IMR-90 (cell line): ENCODE measurements at regions not wholly inside any gene's neighbourhood (a gene's known extent, or its start where the extent isn't known, plus 50 kb on each side); places are given as distances from the start of the nearest gene placed in this dataset.

ENCODE experiments used
- ATAC-seq: fragments of 200-7000 bp; cut with Tn5 transposase; 2 replicates; pipeline ENCODE4 v1.9.1; 2020; ENCODE audit warnings: low read depth, mild to moderate bottlenecking, moderate library complexity
- BruUV-seq: library from RNA; stranded (reverse); fragments of 400-500 nt; replicated peaks from 2 replicates; lab custom pipeline; 2021; lab: Mats Ljungman, UMichigan
- CTCF ChIA-PET: fragments of 300-600 bp; formaldehyde crosslinking; extraction: SDS; loops from one replicate; lab custom pipeline; 2021; ENCODE audit warnings: antibody characterized with exemption; lab: Yijun Ruan, JAX
- POLR2A ChIA-PET: fragments of 300-600 bp; sonication (Branson Sonifier 250); formaldehyde crosslinking; loops from one replicate; lab custom pipeline; 2022; ENCODE audit warnings: antibody characterized with exemption; ENCODE audit not compliant: unreplicated experiment; lab: Charles Lee
- DNase-seq: peaks from one replicate; pipeline ENCODE4 v3.0.0; 2013
- H2AFZ ChIP-seq: replicated peaks from 2 replicates; pipeline ENCODE3; 2013; ENCODE audit warnings: low read length, mild to moderate bottlenecking; ENCODE audit not compliant: poor library complexity
- H2AK5ac ChIP-seq: 2 replicates; pipeline ENCODE4 v1.6.1; 2013; ENCODE audit warnings: low read depth, low read length, inconsistent platforms
- H2AK9ac ChIP-seq: replicated peaks from 2 replicates; pipeline ENCODE3; 2013; ENCODE audit warnings: mild to moderate bottlenecking, low read depth, low read length, moderate library complexity; ENCODE audit not compliant: poor library complexity
- H2BK120ac ChIP-seq: 2 replicates; pipeline ENCODE4 v1.6.1; 2013; ENCODE audit warnings: low read depth, low read length, inconsistent platforms
- H2BK15ac ChIP-seq: 3 replicates; pipeline ENCODE4 v1.6.1; 2013; ENCODE audit warnings: low read depth, low read length, inconsistent platforms
- H2BK20ac ChIP-seq: 2 replicates; pipeline ENCODE4 v1.6.1; 2013; ENCODE audit warnings: low read depth, mild to moderate bottlenecking, inconsistent platforms, low read length, moderate library complexity
- H2BK5ac ChIP-seq: 2 replicates; pipeline ENCODE4 v1.6.1; 2013; ENCODE audit warnings: mild to moderate bottlenecking, low read depth, low read length, inconsistent platforms; ENCODE audit not compliant: poor library complexity, severe bottlenecking
- H3K14ac ChIP-seq: replicated peaks from 2 replicates; pipeline ENCODE4 v1.6.1; 2013; ENCODE audit warnings: low read depth, low read length, inconsistent platforms
- H3K18ac ChIP-seq: 2 replicates; pipeline ENCODE4 v1.6.1; 2013; ENCODE audit warnings: low read depth, low read length, control low read depth
- H3K23ac ChIP-seq: 2 replicates; pipeline ENCODE4 v1.6.1; 2013; ENCODE audit warnings: low read depth, low read length, inconsistent platforms
- H3K27ac ChIP-seq: 2 replicates; pipeline ENCODE4 v1.5.1; 2013; ENCODE audit warnings: mild to moderate bottlenecking, control low read depth, low read length; ENCODE audit not compliant: insufficient read depth
- H3K27me3 ChIP-seq: 2 replicates; pipeline ENCODE4 v1.6.1; 2013; ENCODE audit warnings: low read length; ENCODE audit not compliant: control insufficient read depth, insufficient read depth
- H3K36me3 ChIP-seq: 2 replicates; pipeline ENCODE4 v1.6.1; 2013; ENCODE audit warnings: low read length, mixed read lengths; ENCODE audit not compliant: control insufficient read depth, insufficient read depth
- H3K4ac ChIP-seq: 2 replicates; pipeline ENCODE4 v1.6.1; 2013; ENCODE audit warnings: low read depth, low read length, inconsistent platforms
- H3K4me1 ChIP-seq: 2 replicates; pipeline ENCODE4 v1.6.1; 2013; ENCODE audit warnings: low read length, mixed read lengths; ENCODE audit not compliant: control insufficient read depth, insufficient read depth
- H3K4me2 ChIP-seq: 2 replicates; pipeline ENCODE4 v1.6.1; 2013; ENCODE audit warnings: low read depth, mild to moderate bottlenecking, control low read depth, low read length, moderate library complexity
- H3K4me3 ChIP-seq: 2 replicates; pipeline ENCODE4 v1.5.1; 2013; ENCODE audit warnings: low read depth, mild to moderate bottlenecking, control low read depth, low read length, moderate library complexity; ENCODE audit not compliant: insufficient read depth
- H3K56ac ChIP-seq: 2 replicates; pipeline ENCODE4 v1.6.1; 2013; ENCODE audit warnings: low read length, inconsistent platforms; ENCODE audit not compliant: insufficient read depth; ENCODE audit errors: extremely low read depth
- H3K79me1 ChIP-seq, 2 experiments: 2 replicates each; pipeline ENCODE4 v1.6.1; 2013; ENCODE audit warnings: low read length in 2 of 2, inconsistent platforms in 1 of 2, low read depth in 1 of 2
- H3K9ac ChIP-seq: 2 replicates; pipeline ENCODE4 v1.6.1; 2013; ENCODE audit warnings: low read depth, low read length, control low read depth
- H3K9me1 ChIP-seq: 2 replicates; pipeline ENCODE4 v1.6.1; 2013; ENCODE audit warnings: low read length, inconsistent platforms; ENCODE audit not compliant: insufficient read depth
- H3K9me3 ChIP-seq: 2 replicates; pipeline ENCODE4 v1.6.1; 2013; ENCODE audit warnings: low read length; ENCODE audit not compliant: control insufficient read depth, insufficient read depth
- H4K20me1 ChIP-seq: 2 replicates; pipeline ENCODE4 v1.6.1; 2013; ENCODE audit warnings: low read length, inconsistent platforms; ENCODE audit not compliant: insufficient read depth
- H4K5ac ChIP-seq: 2 replicates; pipeline ENCODE4 v1.6.1; 2013; ENCODE audit warnings: mild to moderate bottlenecking, low read depth, low read length, control low read depth
- H4K8ac ChIP-seq, 2 experiments: 2 replicates each; pipeline ENCODE4 v1.6.1; 2013; ENCODE audit warnings: low read depth in 2 of 2, low read length in 2 of 2, control low read depth in 1 of 2, inconsistent platforms in 1 of 2
- H4K91ac ChIP-seq: 2 replicates; pipeline ENCODE4 v1.6.1; 2013; ENCODE audit warnings: low read depth, low read length, inconsistent platforms; ENCODE audit not compliant: insufficient read depth
- BHLHE40 ChIP-seq: fragments of 150-350 bp; IDR thresholded peaks from 2 replicates; pipeline ENCODE4 v1.6.1; 2016; ENCODE audit warnings: mild to moderate bottlenecking, low read depth, low read length
- CEBPB ChIP-seq: IDR thresholded peaks from 2 replicates; pipeline ENCODE4 v1.6.1; 2012; ENCODE audit warnings: low read depth, low read length, improper control_type of control experiment
- CHD1 ChIP-seq: IDR thresholded peaks from 2 replicates; pipeline ENCODE4 v1.6.1; 2012; ENCODE audit warnings: low read depth, low read length, improper control_type of control experiment
- CTCF ChIP-seq: conservative IDR thresholded peaks from 2 replicates; pipeline ENCODE4 v1.5.1; 2012; ENCODE audit warnings: mild to moderate bottlenecking, low read depth, low read length, improper control_type of control experiment
- ELK1 ChIP-seq: fragments of 150-350 bp; IDR thresholded peaks from 2 replicates; pipeline ENCODE4 v1.6.1; 2016; ENCODE audit warnings: low read depth, mild to moderate bottlenecking, low read length, moderate library complexity, borderline replicate concordance
- FOS ChIP-seq: fragments of 150-350 bp; IDR thresholded peaks from 2 replicates; pipeline ENCODE4 v1.6.1; 2016; ENCODE audit warnings: low read depth, low read length
- MAZ ChIP-seq: IDR thresholded peaks from 2 replicates; pipeline ENCODE4 v1.6.1; 2012; ENCODE audit warnings: low read depth, mild to moderate bottlenecking, low read length, improper control_type of control experiment, moderate library complexity, borderline replicate concordance
- MXI1 ChIP-seq: IDR thresholded peaks from 2 replicates; pipeline ENCODE4 v1.6.1; 2012; ENCODE audit warnings: low read depth, mild to moderate bottlenecking, low read length, moderate library complexity, borderline replicate concordance
- POLR2A ChIP-seq: IDR thresholded peaks from 2 replicates; pipeline ENCODE4 v1.6.1; 2012; ENCODE audit warnings: mild to moderate bottlenecking, low read depth, low read length
- RCOR1 ChIP-seq: IDR thresholded peaks from 2 replicates; pipeline ENCODE4 v1.6.1; 2012; ENCODE audit warnings: mild to moderate bottlenecking, low read length, improper control_type of control experiment; ENCODE audit not compliant: insufficient replicate concordance
- RFX5 ChIP-seq: IDR thresholded peaks from 2 replicates; pipeline ENCODE4 v1.8.0; 2012; ENCODE audit warnings: low read depth, mild to moderate bottlenecking, low read length, moderate library complexity
- SMC3 ChIP-seq: fragments of 150-350 bp; IDR thresholded peaks from 2 replicates; pipeline ENCODE4 v1.6.1; 2016; ENCODE audit warnings: low read depth, mild to moderate bottlenecking, antibody characterized with exemption, low read length, moderate library complexity
- WGBS, 2 experiments: methylation state at CpG; one replicate each; pipeline versions ENCODE4 v1.1.5 to v1.1.7; 2013; ENCODE audit warnings: missing lambda C conversion rate in 2 of 2; ENCODE audit not compliant: insufficient read length in 1 of 2; ENCODE audit errors: extremely low coverage in 2 of 2; 5-methylcytosine and 5-hydroxymethylcytosine counted together
- dilution Hi-C: fragments of 300-500 bp; cut with HindIII; formaldehyde crosslinking; loops from one replicate; pipeline ENCODE4 v1.14.3; 2018; ENCODE audit warnings: low sequenced_read_pairs; ENCODE audit not compliant: unreplicated experiment
- in situ Hi-C: fragments of 300-500 bp; cut with MboI; formaldehyde crosslinking; loops from 3 replicates; pipeline ENCODE4 v1.14.3; 2019; ENCODE audit warnings: low sequenced_read_pairs, inconsistent platforms, mixed read lengths
- intact Hi-C: fragments of 100-400 bp; cut with micrococcal nuclease; formaldehyde crosslinking; loops from 2 replicates; pipeline ENCODE4 v1.10.0; 2022

DNA sequence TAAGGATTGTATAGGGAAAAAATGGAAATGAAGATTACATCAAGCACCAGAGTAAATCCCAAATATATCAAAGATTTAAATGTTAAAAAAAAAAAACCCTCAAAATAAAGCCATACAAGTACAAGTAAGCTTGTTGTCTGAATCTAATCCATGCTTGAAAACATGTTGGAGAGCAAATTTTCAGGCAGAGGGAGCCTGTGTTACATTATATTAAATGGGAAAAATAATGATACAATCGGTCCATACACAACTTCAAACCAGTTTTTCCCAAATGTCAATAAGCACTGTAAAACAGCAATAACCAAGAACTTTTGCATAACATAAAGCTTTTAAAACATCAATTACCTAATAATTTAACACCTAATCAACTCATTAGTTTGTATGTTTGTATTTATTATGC lies 949.4 kb upstream of the ADGRL4 start:
- Histone ChIP-seq H4K20me1 (no peaks in the 10 kb centered on the region), H3K9me3 (no peaks in the 10 kb centered on the region), H4K5ac (no peak overlapping the region), H3K4me1 (no peaks in the 10 kb centered on the region), H3K9me1 (no peaks in the 10 kb centered on the region), H3K27ac (no peak overlapping the region), H3K9ac (no peak overlapping the region), H2AK5ac (no peak overlapping the region), H3K18ac (no peak overlapping the region), H2BK120ac (no peak overlapping the region), H3K23ac (no peak overlapping the region), H2BK5ac (no peak overlapping the region), H2BK15ac (no peak overlapping the region), H4K91ac (no peak overlapping the region), H2BK20ac (no peak overlapping the region), H3K14ac (no peak overlapping the region), H3K36me3 (no peaks in the 10 kb centered on the region), H3K4me2 (no peak overlapping the region), H4K8ac (no peak overlapping the region), H2AK9ac (no peak overlapping the region), H3K4ac (no peak overlapping the region), H3K27me3 (no peaks in the 10 kb centered on the region), H3K56ac (no peak overlapping the region), H2AFZ (no peak overlapping the region), H3K79me1 (no peaks in the 10 kb centered on the region), H3K4me3 (no peak overlapping the region)
- POLR2A ChIA-PET, result no interaction called here
- no TSS peak for BruUV-seq
- intact Hi-C loops (no loop called here), in situ Hi-C loops (no loop called here), dilution Hi-C loops (no loop called here)
- WGBS, 2 experiments, result no CpG with 5 or more reads among the region's 1 CpG
- no peak for ATAC-seq
- DNase-seq, result no peak
- CTCF ChIA-PET, result interaction anchor here (0.6 kb wide), 1 partner anchor 834 kb away, joined by 3 read pairs; no protein-coding TSS in a partner anchor
- no peak for TF ChIP-seq RFX5
- no peak for TF ChIP-seq BHLHE40
- no peak for TF ChIP-seq POLR2A
- no peak for TF ChIP-seq SMC3
- TF ChIP-seq FOS, result no peak
- TF ChIP-seq MAZ, result no peak
- no peak for TF ChIP-seq CHD1
- TF ChIP-seq CEBPB, result no peak
- no peak for TF ChIP-seq CTCF
- no peak for TF ChIP-seq MXI1
- no peak for TF ChIP-seq RCOR1
- TF ChIP-seq ELK1, result no peak
